H9 (cell line): ENCODE measurements at regions not wholly inside any gene's neighbourhood (a gene's known extent, or its start where the extent isn't known, plus 50 kb on each side); places are given as distances from the start of the nearest gene placed in this dataset.

Source experiments
- DNase-seq: peaks from one replicate; pipeline ENCODE4 v3.0.0-alpha.2; 2017
- H2AFZ ChIP-seq: one replicate; pipeline ENCODE4 v1.6.1; 2013; ENCODE audit warnings: mild to moderate bottlenecking, low read length, control low read depth, moderate library complexity
- H2AK5ac ChIP-seq: 2 replicates; pipeline ENCODE4 v1.6.1; 2013; ENCODE audit warnings: low read length, control low read depth, mixed read lengths; ENCODE audit not compliant: insufficient read length
- H2BK120ac ChIP-seq: one replicate; pipeline ENCODE4 v1.6.1; 2013; ENCODE audit warnings: low read depth, mild to moderate bottlenecking, low read length, control low read depth, inconsistent platforms; ENCODE audit not compliant: poor library complexity, severe bottlenecking
- H2BK12ac ChIP-seq: 2 replicates; pipeline ENCODE4 v1.6.1; 2013; ENCODE audit warnings: low read length, control low read depth, mixed read lengths, low read depth; ENCODE audit not compliant: insufficient read length
- H2BK15ac ChIP-seq: 2 replicates; pipeline ENCODE4 v1.6.1; 2013; ENCODE audit warnings: low read depth, low read length, control low read depth
- H2BK20ac ChIP-seq: one replicate; pipeline ENCODE4 v1.6.1; 2013; ENCODE audit warnings: low read depth, mild to moderate bottlenecking, low read length, control low read depth, inconsistent platforms; ENCODE audit not compliant: poor library complexity, severe bottlenecking
- H2BK5ac ChIP-seq: 2 replicates; pipeline ENCODE4 v1.6.1; 2013; ENCODE audit warnings: low read length, control low read depth, mixed read lengths; ENCODE audit not compliant: insufficient read length
- H3K14ac ChIP-seq: 2 replicates; pipeline ENCODE4 v1.6.1; 2013; ENCODE audit warnings: low read length, control low read depth; ENCODE audit not compliant: insufficient read depth
- H3K18ac ChIP-seq: 2 replicates; pipeline ENCODE4 v1.6.1; 2013; ENCODE audit warnings: low read depth, mild to moderate bottlenecking, mixed read lengths, low read length, control low read depth; ENCODE audit not compliant: insufficient read length
- H3K23ac ChIP-seq: 2 replicates; pipeline ENCODE4 v1.6.1; 2013; ENCODE audit warnings: low read length, control low read depth, mixed read lengths, low read depth; ENCODE audit not compliant: insufficient read length
- H3K23me2 ChIP-seq: 2 replicates; pipeline ENCODE4 v1.6.1; 2013; ENCODE audit warnings: low read depth, mild to moderate bottlenecking, mixed read lengths, low read length, control low read depth; ENCODE audit not compliant: insufficient read length, poor library complexity, severe bottlenecking
- H3K27ac ChIP-seq: 2 replicates; pipeline ENCODE4 v1.5.1; 2013; ENCODE audit warnings: low read length, control low read depth, mixed read lengths, low read depth; ENCODE audit not compliant: insufficient read length
- H3K27me3 ChIP-seq: 2 replicates; pipeline ENCODE4 v1.6.1; 2013; ENCODE audit warnings: low read length, control low read depth, inconsistent platforms; ENCODE audit not compliant: insufficient read depth
- H3K4ac ChIP-seq: 2 replicates; pipeline ENCODE4 v1.6.1; 2013; ENCODE audit warnings: low read depth, mild to moderate bottlenecking, control low read depth, inconsistent platforms, low read length, moderate library complexity
- H3K4me1 ChIP-seq: 2 replicates; pipeline ENCODE4 v1.6.1; 2013; ENCODE audit warnings: low read length, control low read depth, inconsistent platforms; ENCODE audit not compliant: insufficient read depth
- H3K4me2 ChIP-seq: 2 replicates; pipeline ENCODE4 v1.6.1; 2013; ENCODE audit warnings: low read length, control low read depth, mixed read lengths; ENCODE audit not compliant: insufficient read length, insufficient read depth
- H3K56ac ChIP-seq: 2 replicates; pipeline ENCODE4 v1.6.1; 2013; ENCODE audit warnings: low read depth, mild to moderate bottlenecking, mixed read lengths, low read length, control low read depth; ENCODE audit not compliant: insufficient read length
- H3K79me1 ChIP-seq: 2 replicates; pipeline ENCODE4 v1.6.1; 2013; ENCODE audit warnings: low read depth, mild to moderate bottlenecking, moderate library complexity, low read length, control low read depth, inconsistent platforms; ENCODE audit not compliant: insufficient read depth, poor library complexity, severe bottlenecking
- H3K79me2 ChIP-seq: 2 replicates; pipeline ENCODE4 v1.6.1; 2013; ENCODE audit warnings: low read length, control low read depth, inconsistent platforms; ENCODE audit not compliant: insufficient read depth
- H3K9ac ChIP-seq: 2 replicates; pipeline ENCODE4 v1.6.1; 2013; ENCODE audit warnings: low read length, control low read depth, mixed read lengths; ENCODE audit not compliant: insufficient read length; ENCODE audit errors: extremely low read depth
- H3K9me3 ChIP-seq: one replicate; pipeline ENCODE4 v1.6.1; 2013; ENCODE audit warnings: low read depth, low read length, inconsistent platforms; ENCODE audit not compliant: control insufficient read depth
- H3T11ph ChIP-seq: one replicate; pipeline ENCODE4 v1.6.1; 2013; ENCODE audit warnings: mild to moderate bottlenecking, low read length, control low read depth, inconsistent platforms
- H4K20me1 ChIP-seq: one replicate; pipeline ENCODE4 v1.6.1; 2013; ENCODE audit not compliant: control insufficient read depth, insufficient read length, insufficient read depth
- H4K5ac ChIP-seq: 2 replicates; pipeline ENCODE4 v1.6.1; 2013; ENCODE audit warnings: low read depth, mild to moderate bottlenecking, mixed read lengths, low read length, control low read depth; ENCODE audit not compliant: insufficient read length
- H4K8ac ChIP-seq: replicated peaks from 2 replicates; pipeline ENCODE4 v1.6.1; 2013; ENCODE audit warnings: low read length, control low read depth, mixed read lengths, low read depth; ENCODE audit not compliant: insufficient read length
- H4K91ac ChIP-seq: 2 replicates; pipeline ENCODE4 v1.6.1; 2013; ENCODE audit warnings: low read depth, mild to moderate bottlenecking, moderate library complexity, mixed read lengths, low read length, control low read depth; ENCODE audit not compliant: insufficient read length
- H3K27ac Mint-ChIP-seq, 3 experiments: 2 replicates in 2 of 3; 3 replicates in 1 of 3; pipeline ENCODE4 v1.8.0; 2020 to 2021; ENCODE audit warnings: mixed read lengths in 3 of 3, mild to moderate bottlenecking in 1 of 3, moderate library complexity in 1 of 3
- H3K27me3 Mint-ChIP-seq: 2 replicates; pipeline ENCODE4 v1.8.0; 2021; ENCODE audit warnings: low read depth, mild to moderate bottlenecking, moderate library complexity, mixed read lengths
- H3K36me3 Mint-ChIP-seq, 3 experiments: 2 replicates in 2 of 3; 3 replicates in 1 of 3; pipeline ENCODE4 v1.8.0; 2020 to 2021; ENCODE audit warnings: low read depth in 3 of 3, mixed read lengths in 3 of 3; ENCODE audit not compliant: insufficient read depth in 1 of 3
- H3K4me1 Mint-ChIP-seq, 2 experiments: 2 replicates each; pipeline ENCODE4 v1.8.0; 2020; ENCODE audit warnings: mixed read lengths in 2 of 2
- H3K4me3 Mint-ChIP-seq, 2 experiments: 2 replicates in 1 of 2; 3 replicates in 1 of 2; pipeline ENCODE4 v1.8.0; 2020 to 2021; ENCODE audit warnings: mild to moderate bottlenecking in 2 of 2, mixed read lengths in 2 of 2, moderate library complexity in 1 of 2
- H3K9me3 Mint-ChIP-seq, 2 experiments: 2 replicates in 1 of 2; 3 replicates in 1 of 2; pipeline ENCODE4 v1.8.0; 2020; ENCODE audit warnings: mild to moderate bottlenecking in 2 of 2, mixed read lengths in 2 of 2, moderate library complexity in 1 of 2
- CTCF ChIP-seq: fragments of 200-600 bp; sonication (generic); conservative IDR thresholded peaks from 3 replicates; pipeline ENCODE4 v1.8.0; 2021; ENCODE audit warnings: antibody characterized with exemption, mild to moderate bottlenecking
- WGBS: extraction: QIAGEN DNeasy Blood & Tissue Kit; methylation state at CpG from one replicate; pipeline ENCODE4 v1.1.7; 2013; ENCODE audit warnings: missing lambda C conversion rate, low lambda C conversion rate, mixed read lengths; ENCODE audit not compliant: insufficient read length; ENCODE audit errors: extremely low coverage; 5-methylcytosine and 5-hydroxymethylcytosine counted together

- Histone ChIP-seq H3K4me2 (no peak overlapping the region), H2BK15ac (no peak overlapping the region), H4K20me1 (no peaks in the 10 kb centered on the region), H3K27me3 (no peaks in the 10 kb centered on the region; the same call in 1 of the 2 replicates), H2AK5ac (no peak overlapping the region), H3K23ac (no peak overlapping the region), H3K14ac (no peak overlapping the region), H3K79me1 (no peaks in the 10 kb centered on the region), H3K4ac (no peak overlapping the region), H3K4me1 (no peaks in the 10 kb centered on the region), H4K8ac (no peak overlapping the region), H4K5ac (no peak overlapping the region), H3K79me2 (no peaks in the 10 kb centered on the region), H3K18ac (no peak overlapping the region), H4K91ac (no peak overlapping the region), H2BK12ac (no peak overlapping the region), H3K9me3 (no peaks in the 10 kb centered on the region), H2BK120ac (no peak overlapping the region), H2BK5ac (no peak overlapping the region), H3K27ac (no peak overlapping the region), H3T11ph (no peak overlapping the region), H2AFZ (no peak overlapping the region), H3K56ac (no peak overlapping the region), H3K23me2 (no peaks in the 10 kb centered on the region), H3K9ac (no peak overlapping the region), H2BK20ac (no peak overlapping the region)
- peaks cover 9% of the 10 kb centered on the region for H3K27me3 Mint-ChIP-seq
- H3K27ac Mint-ChIP-seq: no peak overlapping the region
- TF ChIP-seq CTCF: no peak
- H3K9me3 Mint-ChIP-seq: no peaks in the 10 kb centered on the region
- WGBS: no CpG with 5 or more reads among the region's 2 CpGs
- H3K4me1 Mint-ChIP-seq: peaks cover 0 to under 1% of the 10 kb centered on the region in 2 experiments; a peak in 1 of 4 replicates
- H3K36me3 Mint-ChIP-seq: no peaks in the 10 kb centered on the region
- no peak overlapping the region for H3K4me3 Mint-ChIP-seq
- no peak for DNase-seq
Measured at GRCh38 chr1:58989845-58990244, 206.0 kb upstream of the JUN start.
